ENCODE measurements at regions not wholly inside any gene's neighbourhood (a gene's known extent, or its start where the extent isn't known, plus 50 kb on each side); places are given as distances from the start of the nearest gene placed in this dataset.

DNA sequence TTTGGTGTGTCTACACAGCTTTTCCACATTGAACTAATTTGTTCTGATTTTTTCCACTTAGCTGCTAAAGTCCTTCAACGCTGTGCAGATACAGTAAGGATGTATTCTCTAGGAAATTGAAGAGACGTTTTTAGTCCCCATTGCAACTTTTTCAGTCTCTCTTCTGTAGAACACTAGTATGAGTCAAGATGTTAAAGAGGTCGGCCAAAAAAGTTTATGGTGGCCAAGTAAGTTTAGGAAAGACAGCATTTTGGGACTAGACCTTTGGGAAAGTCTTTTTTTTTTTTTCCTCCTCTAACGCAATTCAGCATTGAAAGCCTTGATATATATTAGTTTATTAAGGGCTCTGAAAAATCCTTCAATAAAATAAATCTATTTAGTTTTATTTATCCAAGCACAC, 243.5 kb upstream of the FBXL7 start:
- Histone ChIP-seq H3K9me3 (replicated peaks; ENCODE audit: control insufficient read depth, insufficient read depth, low read depth, low read length) (peaks cover 3% of the 10 kb centered on the region), H3K27me3 (ENCODE audit: control insufficient read depth in 2 of 2, insufficient read depth in 2 of 2, low read length in 2 of 2) (no peaks in the 10 kb centered on the region), H4K20me1 (replicated peaks; ENCODE audit: control insufficient read depth, insufficient read depth, low read length) (no peaks in the 10 kb centered on the region), H3K4me3 (no peak overlapping the region), H3K4me2 (ENCODE audit: insufficient read depth, low read length) (no peak overlapping the region), H3K36me3 (ENCODE audit: control insufficient read depth, insufficient read depth, low read length) (no peaks in the 10 kb centered on the region), H3K79me2 (ENCODE audit: control insufficient read depth, insufficient read depth, low read length) (no peaks in the 10 kb centered on the region), H3K27ac (ENCODE audit: extremely low read depth, low read depth, low read length) (no peak overlapping the region), H3K9me1 (ENCODE audit: control insufficient read depth, insufficient read depth, low read length) (no peaks in the 10 kb centered on the region), H3K4me1 (replicated peaks in 1 of 2; ENCODE audit: control insufficient read depth in 2 of 2, insufficient read depth in 2 of 2, low read length in 2 of 2) (no peaks in the 10 kb centered on the region), H2AFZ (ENCODE audit: low read depth, low read length) (no peak overlapping the region), H3K9ac (ENCODE audit: insufficient read depth in 1 of 2, low read depth in 2 of 2, low read length in 2 of 2) (no peak overlapping the region)
- in situ Hi-C loops (cut with MboI) (no loop called here), intact Hi-C loops (cut with micrococcal nuclease) (no loop called here)
- WGBS (ENCODE audit: insufficient coverage, low coverage, missing lambda C conversion rate), result 0% methylated on average over 4 of the region's 4 CpGs
- POLR2A ChIA-PET, result no interaction called here
- no TSS peak for BruUV-seq (replicated peaks)
- no peak for ATAC-seq
- CTCF ChIA-PET (ENCODE audit: low intra/inter-chr PET ratio), result no interaction called here
- TF ChIP-seq GTF2A2 (tag; IDR thresholded peaks at IDR 0.05), result no peak
- FAIRE-seq, result no peak
- no peak for DNase-seq (ENCODE audit: extremely low read depth in 1 of 4, low spot score in 3 of 4)

DNA sequence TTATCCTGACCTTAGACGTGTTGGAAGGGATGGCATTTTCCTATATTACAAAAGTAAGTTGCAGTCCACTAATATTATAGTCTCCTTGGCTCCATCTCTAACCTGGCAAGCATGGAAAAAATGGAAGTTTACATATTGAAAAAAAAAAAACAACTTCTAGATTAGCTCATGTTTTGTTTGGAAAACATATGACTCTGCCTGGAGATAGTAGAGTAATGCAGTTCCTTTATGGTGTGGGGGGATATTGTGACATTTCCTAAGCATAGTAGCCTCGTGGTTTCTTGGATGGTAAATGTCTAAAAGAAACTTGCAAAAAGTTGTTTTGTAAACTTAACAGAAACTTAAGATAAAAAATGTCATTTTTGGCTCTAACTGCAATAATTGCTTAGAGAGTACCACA, 244.4 kb upstream of the FBXL7 start:
- no peaks in the 10 kb centered on the region for H3K4me1 ChIP-seq (replicated peaks in 1 of 2; ENCODE audit: control insufficient read depth in 2 of 2, insufficient read depth in 2 of 2, low read length in 2 of 2)
- H3K36me3 ChIP-seq (ENCODE audit: control insufficient read depth, insufficient read depth, low read length), result no peaks in the 10 kb centered on the region
- WGBS (ENCODE audit: insufficient coverage, low coverage, missing lambda C conversion rate), result 0% methylated on average over 2 of the region's 2 CpGs
- no peaks in the 10 kb centered on the region for H3K27me3 ChIP-seq (ENCODE audit: control insufficient read depth in 2 of 2, insufficient read depth in 2 of 2, low read length in 2 of 2)
- H3K27ac ChIP-seq (ENCODE audit: extremely low read depth, low read depth, low read length), result no peak overlapping the region
- H4K20me1 ChIP-seq (replicated peaks; ENCODE audit: control insufficient read depth, insufficient read depth, low read length), result no peaks in the 10 kb centered on the region
- no peak overlapping the region for H2AFZ ChIP-seq (ENCODE audit: low read depth, low read length)
- peaks cover 3% of the 10 kb centered on the region for H3K9me3 ChIP-seq (replicated peaks; ENCODE audit: control insufficient read depth, insufficient read depth, low read depth, low read length)
- intact Hi-C loops (cut with micrococcal nuclease), result no loop called here
- POLR2A ChIA-PET, result no interaction called here
- H3K4me3 ChIP-seq, result no peak overlapping the region
- H3K9me1 ChIP-seq (ENCODE audit: control insufficient read depth, insufficient read depth, low read length), result no peaks in the 10 kb centered on the region
- H3K4me2 ChIP-seq (ENCODE audit: insufficient read depth, low read length), result no peak overlapping the region
- ATAC-seq (no peak), FAIRE-seq (no peak), DNase-seq (ENCODE audit: extremely low read depth in 1 of 4, low spot score in 3 of 4) (no peak)
- in situ Hi-C loops (cut with MboI), result no loop called here
- TF ChIP-seq ZNF143 (CRISPR knock-in tag; IDR thresholded peaks at IDR 0.05) (no peak), FIP1L1 (IDR thresholded peaks at IDR 0.05; ENCODE audit: low read depth, low read length, poor library complexity, severe bottlenecking) (no peak), SMC3 (conservative IDR thresholded peaks at IDR 0.05; ENCODE audit: insufficient read depth, low read depth, low read length) (no peak), HMG20A (CRISPR knock-in tag; conservative IDR thresholded peaks at IDR 0.05) (no peak), ZNF217 (CRISPR knock-in tag; IDR thresholded peaks at IDR 0.05) (no peak), ZKSCAN8 (CRISPR knock-in tag; IDR thresholded peaks at IDR 0.05) (no peak), PTTG1 (tag; IDR thresholded peaks at IDR 0.05; ENCODE audit: low read depth) (no peak), MXI1 (IDR thresholded peaks at IDR 0.05; ENCODE audit: low read depth, low read length) (no peak)
- TF ChIP-seq, protein P1, sequence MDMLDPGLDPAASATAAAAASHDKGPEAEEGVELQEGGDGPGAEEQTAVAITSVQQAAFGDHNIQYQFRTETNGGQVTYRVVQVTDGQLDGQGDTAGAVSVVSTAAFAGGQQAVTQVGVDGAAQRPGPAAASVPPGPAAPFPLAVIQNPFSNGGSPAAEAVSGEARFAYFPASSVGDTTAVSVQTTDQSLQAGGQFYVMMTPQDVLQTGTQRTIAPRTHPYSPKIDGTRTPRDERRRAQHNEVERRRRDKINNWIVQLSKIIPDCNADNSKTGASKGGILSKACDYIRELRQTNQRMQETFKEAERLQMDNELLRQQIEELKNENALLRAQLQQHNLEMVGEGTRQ (CRISPR knock-in tag; IDR thresholded peaks at IDR 0.05), result no peak
- TF ChIP-seq, protein P2, sequence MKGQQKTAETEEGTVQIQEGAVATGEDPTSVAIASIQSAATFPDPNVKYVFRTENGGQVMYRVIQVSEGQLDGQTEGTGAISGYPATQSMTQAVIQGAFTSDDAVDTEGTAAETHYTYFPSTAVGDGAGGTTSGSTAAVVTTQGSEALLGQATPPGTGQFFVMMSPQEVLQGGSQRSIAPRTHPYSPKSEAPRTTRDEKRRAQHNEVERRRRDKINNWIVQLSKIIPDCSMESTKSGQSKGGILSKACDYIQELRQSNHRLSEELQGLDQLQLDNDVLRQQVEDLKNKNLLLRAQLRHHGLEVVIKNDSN (CRISPR knock-in tag; IDR thresholded peaks at IDR 0.05), result no peak
- TF ChIP-seq, protein P3, sequence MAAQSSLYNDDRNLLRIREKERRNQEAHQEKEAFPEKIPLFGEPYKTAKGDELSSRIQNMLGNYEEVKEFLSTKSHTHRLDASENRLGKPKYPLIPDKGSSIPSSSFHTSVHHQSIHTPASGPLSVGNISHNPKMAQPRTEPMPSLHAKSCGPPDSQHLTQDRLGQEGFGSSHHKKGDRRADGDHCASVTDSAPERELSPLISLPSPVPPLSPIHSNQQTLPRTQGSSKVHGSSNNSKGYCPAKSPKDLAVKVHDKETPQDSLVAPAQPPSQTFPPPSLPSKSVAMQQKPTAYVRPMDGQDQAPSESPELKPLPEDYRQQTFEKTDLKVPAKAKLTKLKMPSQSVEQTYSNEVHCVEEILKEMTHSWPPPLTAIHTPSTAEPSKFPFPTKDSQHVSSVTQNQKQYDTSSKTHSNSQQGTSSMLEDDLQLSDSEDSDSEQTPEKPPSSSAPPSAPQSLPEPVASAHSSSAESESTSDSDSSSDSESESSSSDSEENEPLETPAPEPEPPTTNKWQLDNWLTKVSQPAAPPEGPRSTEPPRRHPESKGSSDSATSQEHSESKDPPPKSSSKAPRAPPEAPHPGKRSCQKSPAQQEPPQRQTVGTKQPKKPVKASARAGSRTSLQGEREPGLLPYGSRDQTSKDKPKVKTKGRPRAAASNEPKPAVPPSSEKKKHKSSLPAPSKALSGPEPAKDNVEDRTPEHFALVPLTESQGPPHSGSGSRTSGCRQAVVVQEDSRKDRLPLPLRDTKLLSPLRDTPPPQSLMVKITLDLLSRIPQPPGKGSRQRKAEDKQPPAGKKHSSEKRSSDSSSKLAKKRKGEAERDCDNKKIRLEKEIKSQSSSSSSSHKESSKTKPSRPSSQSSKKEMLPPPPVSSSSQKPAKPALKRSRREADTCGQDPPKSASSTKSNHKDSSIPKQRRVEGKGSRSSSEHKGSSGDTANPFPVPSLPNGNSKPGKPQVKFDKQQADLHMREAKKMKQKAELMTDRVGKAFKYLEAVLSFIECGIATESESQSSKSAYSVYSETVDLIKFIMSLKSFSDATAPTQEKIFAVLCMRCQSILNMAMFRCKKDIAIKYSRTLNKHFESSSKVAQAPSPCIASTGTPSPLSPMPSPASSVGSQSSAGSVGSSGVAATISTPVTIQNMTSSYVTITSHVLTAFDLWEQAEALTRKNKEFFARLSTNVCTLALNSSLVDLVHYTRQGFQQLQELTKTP (IDR thresholded peaks at IDR 0.05; ENCODE audit: low read depth in 1 of 2, partially characterized antibody in 2 of 2), result no peak
- no peak overlapping the region for H3K9ac ChIP-seq (ENCODE audit: insufficient read depth in 1 of 2, low read depth in 2 of 2, low read length in 2 of 2)
- CTCF ChIA-PET (ENCODE audit: low intra/inter-chr PET ratio), result no interaction called here
- no TSS peak for BruUV-seq (replicated peaks)
- H3K79me2 ChIP-seq (ENCODE audit: control insufficient read depth, insufficient read depth, low read length), result no peaks in the 10 kb centered on the region

Measured in K562 (cell line).